ENCODE measurements at regions not wholly inside any gene's neighbourhood (a gene's known extent, or its start where the extent isn't known, plus 50 kb on each side); places are given as distances from the start of the nearest gene placed in this dataset.

GRCh38 chr20:53755733-53756531, 162.3 kb upstream of the ZNF217 start:
- Histone ChIP-seq H3K9me3 (no peaks in the 10 kb centered on the region), H3K4me1 (peaks cover 19% of the 10 kb centered on the region), H3K4me3 (ENCODE audit: low read depth, low read length) (no peak overlapping the region), H3K27me3 (no peaks in the 10 kb centered on the region), H3K36me3 (no peaks in the 10 kb centered on the region)
- no peak for DNase-seq
- TF ChIP-seq, protein P1, sequence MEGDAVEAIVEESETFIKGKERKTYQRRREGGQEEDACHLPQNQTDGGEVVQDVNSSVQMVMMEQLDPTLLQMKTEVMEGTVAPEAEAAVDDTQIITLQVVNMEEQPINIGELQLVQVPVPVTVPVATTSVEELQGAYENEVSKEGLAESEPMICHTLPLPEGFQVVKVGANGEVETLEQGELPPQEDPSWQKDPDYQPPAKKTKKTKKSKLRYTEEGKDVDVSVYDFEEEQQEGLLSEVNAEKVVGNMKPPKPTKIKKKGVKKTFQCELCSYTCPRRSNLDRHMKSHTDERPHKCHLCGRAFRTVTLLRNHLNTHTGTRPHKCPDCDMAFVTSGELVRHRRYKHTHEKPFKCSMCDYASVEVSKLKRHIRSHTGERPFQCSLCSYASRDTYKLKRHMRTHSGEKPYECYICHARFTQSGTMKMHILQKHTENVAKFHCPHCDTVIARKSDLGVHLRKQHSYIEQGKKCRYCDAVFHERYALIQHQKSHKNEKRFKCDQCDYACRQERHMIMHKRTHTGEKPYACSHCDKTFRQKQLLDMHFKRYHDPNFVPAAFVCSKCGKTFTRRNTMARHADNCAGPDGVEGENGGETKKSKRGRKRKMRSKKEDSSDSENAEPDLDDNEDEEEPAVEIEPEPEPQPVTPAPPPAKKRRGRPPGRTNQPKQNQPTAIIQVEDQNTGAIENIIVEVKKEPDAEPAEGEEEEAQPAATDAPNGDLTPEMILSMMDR (IDR thresholded peaks at IDR 0.05; ENCODE audit: low read depth, low read length) = no peak

GRCh38 chr20:53753880-53754459, 160.3 kb upstream of the ZNF217 start:
- Histone ChIP-seq H3K4me3 (ENCODE audit: low read depth, low read length) (no peak overlapping the region), H3K4me1 (peaks cover 33% of the 10 kb centered on the region), H3K9me3 (no peaks in the 10 kb centered on the region), H3K27me3 (no peaks in the 10 kb centered on the region), H3K36me3 (no peaks in the 10 kb centered on the region)
- TF ChIP-seq, protein P1 (IDR thresholded peaks at IDR 0.05; ENCODE audit: low read depth, low read length) = no peak
- no peak for DNase-seq

DNA sequence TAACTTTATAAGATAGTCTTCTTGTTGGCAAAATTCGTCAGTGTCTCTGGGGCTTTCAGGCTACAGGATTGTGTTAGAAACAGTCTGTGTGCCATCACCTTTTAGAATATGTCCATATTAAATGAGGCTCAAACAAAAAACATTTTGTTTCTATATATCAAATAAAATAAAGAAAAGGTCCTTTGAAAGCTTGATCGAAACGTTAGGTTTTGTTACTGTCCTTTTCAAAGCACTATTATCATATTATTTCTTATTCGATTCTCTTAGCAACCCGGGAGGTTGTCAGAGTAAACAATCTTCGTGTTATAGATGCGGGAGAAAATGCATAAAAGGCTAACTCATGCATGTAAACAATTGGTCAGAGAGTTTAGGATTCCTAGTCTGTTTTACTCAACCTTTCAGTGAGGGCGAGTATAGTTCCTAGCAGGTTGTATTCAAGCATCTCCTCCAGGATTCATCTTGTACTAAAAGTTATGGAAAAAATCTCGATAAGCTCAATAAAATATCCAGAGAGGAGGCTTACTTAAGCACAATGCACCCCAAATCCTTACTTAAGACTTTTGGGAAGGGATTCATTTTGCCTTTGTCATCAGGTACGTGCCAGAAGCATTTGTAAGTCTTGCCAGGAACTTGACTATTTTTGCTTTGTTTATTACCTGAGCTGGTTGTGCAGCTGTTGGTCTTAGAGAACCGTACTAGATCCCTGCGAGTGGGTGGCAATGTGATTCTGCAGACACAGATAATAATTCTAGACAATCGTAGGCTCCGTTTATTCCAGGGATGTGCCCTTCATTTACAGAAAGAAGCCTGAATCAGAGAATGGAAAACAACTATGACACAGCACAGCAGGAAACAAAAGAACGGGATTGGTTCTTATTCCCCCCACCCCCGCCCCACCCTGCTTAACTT, 159.6 kb upstream of the ZNF217 start:
- Histone ChIP-seq H3K36me3 (no peaks in the 10 kb centered on the region), H3K27me3 (no peaks in the 10 kb centered on the region), H3K4me1 (peaks cover 37% of the 10 kb centered on the region), H3K4me3 (ENCODE audit: low read depth, low read length) (no peak overlapping the region), H3K9me3 (no peaks in the 10 kb centered on the region)
- no peak for DNase-seq
- TF ChIP-seq, protein P1 (IDR thresholded peaks at IDR 0.05; ENCODE audit: low read depth, low read length) = no peak

DNA sequence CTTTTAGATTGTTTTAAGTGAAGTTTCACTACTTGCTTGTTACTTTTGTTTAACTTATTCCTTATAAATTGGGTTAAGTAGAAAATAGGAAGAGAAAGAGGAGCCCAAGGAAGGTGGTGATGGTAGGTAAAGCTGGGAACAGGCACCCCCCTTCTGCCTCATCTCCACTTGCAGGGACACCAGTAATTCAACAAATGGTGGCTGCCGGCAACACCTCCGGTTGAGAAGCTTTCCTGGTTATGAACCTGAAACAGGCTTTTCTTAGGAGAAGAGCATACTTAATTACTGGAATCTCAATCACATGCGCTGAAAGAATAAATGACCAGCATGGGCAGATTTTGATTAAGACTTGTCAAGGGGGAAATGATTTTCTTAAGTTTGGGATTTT, 158.9 kb upstream of the ZNF217 start:
- H3K4me1 ChIP-seq = peaks cover 37% of the 10 kb centered on the region
- no peaks in the 10 kb centered on the region for H3K9me3 ChIP-seq
- H3K36me3 ChIP-seq = no peaks in the 10 kb centered on the region
- H3K4me3 ChIP-seq (ENCODE audit: low read depth, low read length) = no peak overlapping the region
- TF ChIP-seq, protein P1 (IDR thresholded peaks at IDR 0.05; ENCODE audit: low read depth, low read length) = no peak
- DNase-seq = no peak
- no peaks in the 10 kb centered on the region for H3K27me3 ChIP-seq

- TF ChIP-seq, protein P1 (IDR thresholded peaks at IDR 0.05; ENCODE audit: low read depth, low read length) = no peak
- Histone ChIP-seq H3K36me3 (no peaks in the 10 kb centered on the region), H3K4me3 (ENCODE audit: low read depth, low read length) (peak overlapping the region; percentile 21), H3K9me3 (no peaks in the 10 kb centered on the region), H3K27me3 (no peaks in the 10 kb centered on the region), H3K4me1 (peaks cover 37% of the 10 kb centered on the region)
- DNase-seq = no peak
Observed at GRCh38 chr20:53751620-53752318, 158.1 kb upstream of the ZNF217 start.

Measured in BE2C (cell line).